ENCODE measurements at regions not wholly inside any gene's neighbourhood (a gene's known extent, or its start where the extent isn't known, plus 50 kb on each side); places are given as distances from the start of the nearest gene placed in this dataset.

DNA sequence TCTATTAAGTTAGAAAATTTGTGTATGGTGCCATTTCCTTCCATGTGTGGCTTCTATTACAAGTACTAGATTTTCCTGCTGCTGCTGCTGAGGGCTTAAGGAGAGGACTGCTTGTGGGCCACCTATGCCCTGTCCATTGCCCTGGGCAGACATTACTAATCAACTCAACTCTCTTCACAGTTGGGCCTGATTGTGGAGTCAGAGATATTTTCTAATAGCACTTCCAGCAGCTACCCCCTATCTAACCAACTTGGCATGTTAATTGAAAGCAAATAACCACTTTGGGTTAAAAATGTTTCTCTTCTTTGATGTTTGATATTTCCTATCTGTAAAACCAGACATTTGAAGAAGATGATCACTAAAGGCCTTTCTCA is 242.0 kb downstream of the EDEM1 start:
- DNase-seq = no peak

DNA sequence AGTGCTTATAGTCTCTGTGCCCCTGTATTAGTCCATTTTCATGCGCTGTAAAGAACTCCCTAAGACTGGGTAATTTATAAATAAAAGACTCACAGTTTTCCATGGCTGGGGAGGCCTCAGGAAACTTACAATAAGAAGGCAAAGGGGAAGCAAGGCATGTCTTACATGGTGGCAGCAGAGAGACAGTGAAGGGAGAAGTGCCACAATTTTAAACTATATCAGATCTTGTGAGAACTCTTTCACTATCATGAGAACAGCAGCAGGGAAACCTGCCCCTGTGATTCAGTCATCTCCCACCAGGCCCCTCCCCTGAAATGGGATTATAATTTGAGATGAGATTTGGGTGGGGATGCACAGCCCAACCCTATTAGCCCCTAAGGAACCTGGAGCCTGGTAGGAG is 243.2 kb downstream of the EDEM1 start:
- DNase-seq = no peak

DNA sequence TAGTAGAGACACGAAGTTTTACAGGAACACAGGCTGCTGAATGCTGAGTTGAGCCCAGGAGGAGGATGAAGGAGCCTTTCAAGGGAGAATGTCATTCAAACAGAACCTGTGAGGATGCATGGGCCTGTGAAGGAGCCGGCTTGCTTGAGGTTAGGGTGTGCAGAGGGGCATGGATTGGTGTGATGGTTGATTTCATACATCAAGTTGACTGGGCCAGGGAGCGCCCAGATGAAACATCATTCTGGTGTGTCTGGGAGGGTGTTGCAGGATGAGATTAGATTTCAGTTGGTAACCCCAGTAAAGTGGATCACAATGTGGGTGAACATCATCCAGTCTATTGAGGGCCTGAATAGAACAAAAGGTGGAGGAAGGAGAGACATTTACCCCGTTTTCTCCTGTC is 243.6 kb downstream of the EDEM1 start:
- DNase-seq = no peak

DNA sequence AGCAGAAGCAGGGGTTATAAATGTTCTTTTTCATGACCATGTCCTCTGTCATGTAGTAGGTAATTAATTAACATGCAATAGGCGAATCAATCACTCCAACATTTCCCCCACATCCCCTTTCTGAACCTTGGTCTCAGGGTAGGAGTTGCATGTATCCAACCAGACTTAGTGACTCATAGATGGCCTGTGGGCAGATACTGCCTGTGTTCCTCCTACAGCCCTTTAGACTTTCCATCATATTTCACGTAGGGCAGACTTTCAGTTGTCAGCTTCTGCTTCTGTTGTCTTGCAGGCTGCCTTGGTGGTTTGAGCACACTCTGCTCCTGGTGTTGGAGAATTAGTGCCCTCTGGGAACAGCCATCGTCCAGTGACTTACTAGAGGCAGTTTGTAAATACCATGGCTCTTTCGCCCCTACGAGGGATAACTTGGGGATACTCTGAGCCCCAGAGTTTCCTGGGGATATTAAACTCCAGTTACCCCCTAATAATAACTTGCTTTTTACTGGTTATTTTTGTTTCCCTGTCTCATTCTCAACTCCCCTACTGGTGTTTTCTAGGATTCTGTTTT is 244.4 kb downstream of the EDEM1 start:
- no peak for DNase-seq

- no peak for DNase-seq
Measured at GRCh38 chr3:5437296-5437782, 249.8 kb downstream of the EDEM1 start.

DNA sequence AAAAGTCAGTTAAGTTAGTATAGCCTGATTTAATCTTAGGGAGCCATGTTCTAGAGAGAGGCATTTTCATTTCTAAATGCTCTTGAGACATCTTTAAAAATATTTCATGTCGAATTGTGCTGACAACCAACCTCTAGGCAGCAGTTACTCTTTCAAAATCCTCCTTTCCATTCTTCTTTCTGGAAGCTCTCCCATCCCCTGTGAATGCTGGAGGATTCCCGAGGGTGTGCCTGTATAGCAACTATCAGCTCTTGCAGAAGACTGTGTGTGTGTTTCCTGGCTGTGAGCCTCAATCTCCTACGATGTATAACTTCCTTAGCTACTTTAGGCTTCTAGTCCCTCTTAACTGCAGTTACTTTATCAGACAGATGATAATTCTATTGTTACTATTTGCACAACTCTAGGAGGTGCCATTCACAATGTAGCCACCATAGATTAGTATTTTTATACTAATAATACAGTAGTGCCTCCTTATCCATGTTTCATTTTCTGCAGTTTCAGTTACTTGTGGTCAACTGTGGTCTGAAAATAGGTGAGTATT is 250.3 kb downstream of the EDEM1 start:
- DNase-seq = no peak

- no peak for DNase-seq
Measured at GRCh38 chr3:5441401-5441800, 253.9 kb downstream of the EDEM1 start.

DNA sequence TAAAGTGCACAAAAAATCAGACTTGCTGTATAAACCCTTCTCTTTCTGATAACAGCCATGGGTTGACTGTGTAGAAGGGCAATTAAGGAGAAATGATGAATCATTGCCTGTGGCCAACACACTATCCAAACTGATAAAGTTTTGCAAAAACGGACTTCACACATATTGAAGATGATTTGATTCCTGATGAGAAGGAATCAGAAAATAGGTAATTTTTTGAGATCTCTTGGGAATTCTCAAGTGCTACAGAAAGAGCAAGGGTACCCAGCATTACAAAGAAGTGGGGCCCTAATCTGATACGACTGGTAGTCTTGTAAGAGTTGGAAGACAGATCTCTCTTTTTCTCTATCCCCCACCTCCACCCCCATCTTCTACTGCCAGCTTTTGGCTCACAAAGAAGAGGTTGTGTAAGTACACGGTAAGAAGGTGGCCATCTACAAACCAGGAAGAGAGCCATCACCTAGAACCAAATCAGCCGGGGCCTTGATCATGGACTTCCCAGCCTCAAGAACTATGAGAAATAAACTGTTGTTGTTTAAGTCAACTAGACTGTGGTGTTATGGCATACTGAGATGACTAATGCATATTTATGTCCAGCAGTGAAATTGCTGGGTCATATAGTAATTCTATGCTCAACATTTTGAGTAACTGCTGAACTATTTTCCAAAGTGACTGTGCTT is 254.7 kb downstream of the EDEM1 start:
- DNase-seq = no peak

GRCh38 chr3:5442786-5443138 is 255.3 kb downstream of the EDEM1 start:
- DNase-seq = no peak

DNA sequence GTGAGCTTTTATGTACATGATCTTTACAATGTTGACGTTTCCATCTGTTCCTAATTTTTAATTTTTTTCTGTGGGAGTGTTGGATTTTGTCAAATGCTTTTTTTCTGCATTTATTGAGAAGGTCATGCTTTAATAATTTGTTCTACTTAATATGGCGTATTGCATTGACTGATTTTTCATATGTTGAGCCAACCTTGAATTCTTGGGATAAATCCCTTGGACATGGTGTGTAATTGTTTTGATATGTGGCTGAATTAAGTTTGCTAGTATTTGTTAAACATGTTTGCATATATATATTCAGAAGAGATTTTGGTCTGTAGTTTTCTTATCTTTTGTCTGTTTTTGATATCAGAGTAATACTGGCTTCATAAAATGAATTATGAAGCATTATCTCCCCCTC is 256.7 kb downstream of the EDEM1 start:
- DNase-seq = no peak

DNA sequence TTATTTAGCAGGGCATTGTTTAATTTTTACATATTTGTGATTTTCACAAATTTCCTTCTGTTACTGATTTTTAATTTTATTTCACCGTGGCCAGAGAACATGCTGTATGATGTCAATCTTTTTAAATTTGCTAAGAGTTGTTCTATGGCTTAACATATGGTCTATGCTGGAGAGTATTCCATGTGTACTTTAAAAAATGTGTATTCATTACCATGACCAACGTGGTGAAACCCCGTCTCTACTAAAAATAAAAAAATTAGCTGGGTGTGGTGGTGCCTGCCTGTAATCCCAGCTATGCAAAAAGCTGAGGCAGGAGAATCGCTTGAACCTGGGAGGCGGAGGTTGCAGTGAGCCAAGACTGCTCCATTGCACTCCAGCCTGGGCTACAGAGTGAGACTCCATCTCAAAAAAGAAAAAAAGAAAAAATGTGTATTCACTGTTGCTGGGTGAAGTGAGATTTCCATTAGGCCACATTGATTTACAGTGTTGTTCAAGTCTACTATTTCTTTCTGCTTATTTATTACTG is 258.2 kb downstream of the EDEM1 start:
- DNase-seq = no peak

DNA sequence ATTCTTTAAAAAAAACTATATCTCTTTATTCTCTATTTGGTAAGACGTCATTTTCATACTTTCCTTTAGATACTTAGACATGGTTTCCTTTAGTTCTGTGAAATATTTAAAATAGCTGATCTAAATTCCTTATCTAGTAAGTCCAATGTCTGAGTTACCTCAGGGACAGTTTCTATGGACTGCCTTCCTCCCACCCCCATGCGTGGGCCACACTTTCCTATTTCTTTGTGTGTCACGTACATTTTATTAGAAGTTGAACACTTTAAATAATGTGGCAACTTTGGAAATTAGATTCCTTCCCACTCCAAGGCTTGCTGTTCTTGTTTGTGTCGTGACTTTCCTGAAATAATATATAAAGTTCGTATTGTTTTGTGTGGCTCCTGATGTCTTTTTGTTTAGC is 260.7 kb downstream of the EDEM1 start:
- no peak for DNase-seq

GRCh38 chr3:5448816-5449215 is 261.3 kb downstream of the EDEM1 start:
- no peak for DNase-seq

DNA sequence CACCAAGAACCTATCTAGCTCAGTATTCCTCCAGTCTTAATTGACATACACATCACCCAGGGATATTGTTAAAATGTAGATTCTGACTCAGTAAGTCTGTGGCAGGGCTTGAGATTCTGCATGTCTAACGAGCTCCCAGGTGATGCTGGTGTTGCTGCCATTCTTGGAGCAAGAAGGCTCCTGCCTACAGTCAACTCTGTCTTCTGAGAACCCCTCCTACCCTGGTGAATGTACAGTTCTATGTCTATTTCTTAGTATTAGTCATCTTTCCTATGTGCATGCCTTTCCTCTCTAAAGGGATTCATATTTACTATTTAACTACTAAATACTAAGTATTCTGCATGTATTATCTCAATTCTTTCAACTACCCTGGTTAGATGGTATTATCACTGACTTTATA is 268.7 kb downstream of the EDEM1 start:
- DNase-seq = no peak

GRCh38 chr3:5458526-5458925 is 271.0 kb downstream of the EDEM1 start:
- no peak for DNase-seq

GRCh38 chr3:5462086-5462485 is 274.6 kb downstream of the EDEM1 start:
- DNase-seq = no peak

DNA sequence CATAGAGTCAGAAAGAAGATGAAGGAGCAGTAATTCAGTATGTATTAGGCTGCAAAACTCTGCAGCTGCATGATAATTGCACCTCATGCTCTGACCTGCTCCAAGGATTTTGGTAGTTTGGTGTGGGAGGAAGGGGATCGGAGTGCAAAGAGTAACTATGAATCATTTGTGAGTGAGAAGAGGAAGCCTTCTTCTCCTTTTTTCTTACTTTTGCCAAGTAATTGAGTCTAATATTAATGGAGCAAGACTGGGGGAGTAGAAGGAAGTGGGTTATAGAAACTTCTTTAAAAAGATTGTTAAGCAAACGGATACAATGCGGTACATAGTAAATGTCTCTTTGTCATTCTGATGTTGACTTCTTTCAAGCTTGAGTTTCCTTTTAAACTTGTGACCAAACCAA is 276.5 kb downstream of the EDEM1 start:
- no peak for DNase-seq

GRCh38 chr3:5464649-5465048 is 277.1 kb downstream of the EDEM1 start:
- DNase-seq = no peak

- DNase-seq = no peak
Measured at GRCh38 chr3:5465183-5465582, 277.7 kb downstream of the EDEM1 start.

- no peak for DNase-seq
Measured at GRCh38 chr3:5466065-5466464, 278.6 kb downstream of the EDEM1 start.

DNA sequence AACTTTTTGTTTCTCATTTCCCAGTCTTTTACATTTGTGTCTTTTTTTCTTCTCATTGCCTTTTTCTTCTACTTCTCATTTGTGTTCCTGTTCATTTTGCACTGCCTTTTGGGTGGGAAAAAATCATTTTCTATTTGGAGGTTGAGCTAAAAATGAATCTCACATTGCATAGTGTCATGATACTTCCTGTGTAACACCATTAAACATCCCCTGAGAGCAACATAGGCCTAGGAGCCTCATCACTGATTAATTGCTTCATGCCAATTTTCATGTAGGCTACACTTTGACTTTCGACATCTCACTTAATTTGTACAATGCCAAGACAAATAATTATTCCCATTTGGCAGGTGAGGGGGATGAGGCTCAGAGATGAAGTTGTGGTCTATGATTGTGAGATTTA is 279.2 kb downstream of the EDEM1 start:
- DNase-seq = no peak

DNA sequence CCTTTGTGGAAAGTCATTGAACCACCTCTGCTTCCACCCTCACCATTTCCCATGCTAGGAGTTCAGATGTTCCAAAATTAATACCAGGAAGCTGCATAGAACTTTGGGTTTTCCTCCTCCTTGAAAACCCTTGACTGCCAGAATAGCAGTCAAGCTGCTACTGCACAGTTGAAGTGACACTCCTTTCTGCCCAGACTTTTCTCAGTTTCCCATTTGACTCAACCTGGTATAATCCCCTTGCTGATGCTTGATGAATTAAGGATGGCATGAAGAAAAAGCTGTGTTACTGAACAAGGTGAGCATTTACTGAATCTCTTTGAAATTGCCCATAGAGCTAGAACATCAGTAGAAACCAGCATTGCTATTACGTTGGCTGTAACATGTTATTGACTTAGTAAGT is 286.0 kb downstream of the EDEM1 start:
- no peak for DNase-seq

DNA sequence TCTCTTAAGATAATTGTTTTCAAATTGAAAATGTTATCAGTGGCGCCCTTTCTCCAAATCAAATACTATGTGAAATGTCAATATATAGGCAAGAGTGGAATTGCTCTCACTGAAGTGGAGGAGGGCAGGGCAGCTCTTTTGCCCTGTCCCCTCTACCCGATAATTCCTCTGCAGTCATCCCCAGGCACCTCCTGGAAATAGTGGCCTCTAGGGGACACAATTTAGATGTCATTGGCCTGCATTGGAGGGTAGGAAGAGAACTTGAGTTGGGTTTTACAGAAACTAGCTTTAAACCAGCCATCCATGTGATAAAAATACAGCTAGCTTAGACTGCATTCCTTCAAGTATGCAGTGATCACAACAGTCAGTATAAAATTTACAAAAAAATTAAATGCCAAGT is 288.9 kb downstream of the EDEM1 start:
- DNase-seq = no peak

GRCh38 chr3:5479229-5479799 is 291.8 kb downstream of the EDEM1 start:
- no peak for DNase-seq
